GM12875 (cell line): ENCODE measurements at regions not wholly inside any gene's neighbourhood (a gene's known extent, or its start where the extent isn't known, plus 50 kb on each side); places are given as distances from the start of the nearest gene placed in this dataset.

Experiments used
- H3K4me3 ChIP-seq: one replicate; pipeline ENCODE4 v1.5.1; 2011; ENCODE audit warnings: low read depth, low read length, control low read depth
- TF ChIP-seq, protein P1 (sequence below): IDR thresholded peaks from 2 replicates; pipeline ENCODE4 v1.5.1; 2011; ENCODE audit warnings: low read depth, mild to moderate bottlenecking, control low read depth, inconsistent platforms, low read length, moderate library complexity, borderline replicate concordance; ENCODE audit not compliant: insufficient read depth

DNA sequence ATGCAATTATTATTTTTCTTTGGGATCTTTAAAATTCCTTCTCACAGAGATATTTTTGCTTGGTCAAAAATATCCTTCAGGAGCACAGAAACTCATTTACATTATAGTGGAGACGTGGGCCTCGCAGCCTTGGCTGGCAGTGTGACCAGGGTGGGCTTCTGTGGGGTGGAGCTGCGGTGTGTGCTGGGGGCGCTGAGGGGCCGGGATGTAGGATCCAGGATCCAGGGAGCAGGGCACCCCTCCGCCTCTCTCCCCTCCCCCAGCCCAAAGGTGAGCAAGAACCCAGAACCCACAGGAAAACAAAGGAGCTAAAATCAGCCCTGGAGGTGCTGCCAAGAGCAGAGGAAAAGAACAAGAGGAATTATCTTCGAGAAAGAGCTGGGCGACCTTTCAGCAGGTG, 79.1 kb upstream of the OLFM1 start:
- H3K4me3 ChIP-seq: no peak overlapping the region
- TF ChIP-seq, protein P1, sequence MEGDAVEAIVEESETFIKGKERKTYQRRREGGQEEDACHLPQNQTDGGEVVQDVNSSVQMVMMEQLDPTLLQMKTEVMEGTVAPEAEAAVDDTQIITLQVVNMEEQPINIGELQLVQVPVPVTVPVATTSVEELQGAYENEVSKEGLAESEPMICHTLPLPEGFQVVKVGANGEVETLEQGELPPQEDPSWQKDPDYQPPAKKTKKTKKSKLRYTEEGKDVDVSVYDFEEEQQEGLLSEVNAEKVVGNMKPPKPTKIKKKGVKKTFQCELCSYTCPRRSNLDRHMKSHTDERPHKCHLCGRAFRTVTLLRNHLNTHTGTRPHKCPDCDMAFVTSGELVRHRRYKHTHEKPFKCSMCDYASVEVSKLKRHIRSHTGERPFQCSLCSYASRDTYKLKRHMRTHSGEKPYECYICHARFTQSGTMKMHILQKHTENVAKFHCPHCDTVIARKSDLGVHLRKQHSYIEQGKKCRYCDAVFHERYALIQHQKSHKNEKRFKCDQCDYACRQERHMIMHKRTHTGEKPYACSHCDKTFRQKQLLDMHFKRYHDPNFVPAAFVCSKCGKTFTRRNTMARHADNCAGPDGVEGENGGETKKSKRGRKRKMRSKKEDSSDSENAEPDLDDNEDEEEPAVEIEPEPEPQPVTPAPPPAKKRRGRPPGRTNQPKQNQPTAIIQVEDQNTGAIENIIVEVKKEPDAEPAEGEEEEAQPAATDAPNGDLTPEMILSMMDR: no peak

- TF ChIP-seq, protein P1: no peak
- H3K4me3 ChIP-seq: no peak overlapping the region
These were observed 78.4 kb upstream of the OLFM1 start for GRCh38 chr9:135009051-135009560.

DNA sequence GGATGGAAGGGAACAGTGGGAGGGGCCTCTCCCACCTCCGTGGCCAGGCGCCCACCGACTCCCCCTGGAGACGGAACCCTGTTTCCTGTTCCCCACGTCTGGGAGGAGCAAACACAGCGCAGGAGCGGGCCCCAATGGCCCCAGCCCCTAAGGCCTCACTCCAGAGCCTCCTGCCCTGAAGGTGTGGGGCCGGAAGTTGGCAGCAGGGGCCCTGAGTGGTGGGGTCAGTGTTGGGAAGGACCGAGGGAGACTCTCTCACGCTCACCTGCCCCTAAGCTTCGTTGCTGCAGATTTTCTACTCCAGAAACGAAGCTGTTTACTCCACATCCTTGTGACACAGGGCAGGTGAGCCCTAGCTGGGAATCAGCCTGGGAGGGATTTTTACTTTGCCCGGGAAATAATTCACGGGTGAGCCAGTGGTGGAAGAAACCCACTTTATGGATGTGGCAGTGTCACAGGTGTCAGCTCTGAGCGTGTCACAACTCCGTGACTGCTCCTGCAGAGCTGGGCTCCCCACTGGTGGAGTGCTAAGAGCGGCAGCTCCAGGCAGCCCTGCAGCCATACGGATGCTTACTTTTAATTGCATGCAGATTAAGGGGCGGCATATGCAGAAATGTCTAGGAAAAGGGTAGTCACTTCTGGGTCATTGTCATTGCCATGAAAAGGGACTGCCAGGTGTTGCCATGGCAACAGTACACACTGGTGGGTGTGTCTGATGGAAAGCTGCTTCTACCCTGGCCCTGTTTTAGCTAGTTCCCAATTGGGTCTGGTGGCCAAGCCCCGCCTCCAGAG, 77.5 kb upstream of the OLFM1 start:
- no peak overlapping the region for H3K4me3 ChIP-seq
- TF ChIP-seq, protein P1: no peak

DNA sequence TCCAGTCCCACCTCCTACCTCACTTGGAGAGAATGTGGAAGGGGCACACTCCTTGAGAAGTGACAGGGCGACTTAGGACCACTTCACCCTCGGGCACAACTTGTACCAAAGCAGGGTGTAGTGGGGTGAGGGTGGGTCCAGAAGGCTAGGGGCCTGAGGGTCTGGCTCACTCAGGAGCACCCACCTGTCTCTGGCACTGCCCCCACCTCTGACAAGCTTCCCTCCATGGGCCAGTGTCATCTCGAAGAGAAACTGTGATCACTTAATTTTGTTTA, 76.9 kb upstream of the OLFM1 start:
- TF ChIP-seq, protein P1: no peak
- no peak overlapping the region for H3K4me3 ChIP-seq

GRCh38 chr9:135010921-135011320, 76.5 kb upstream of the OLFM1 start:
- no peak overlapping the region for H3K4me3 ChIP-seq
- TF ChIP-seq, protein P1: no peak

- no peak overlapping the region for H3K4me3 ChIP-seq
- TF ChIP-seq, protein P1: no peak
These were observed 75.3 kb upstream of the OLFM1 start for GRCh38 chr9:135012166-135012565.

DNA sequence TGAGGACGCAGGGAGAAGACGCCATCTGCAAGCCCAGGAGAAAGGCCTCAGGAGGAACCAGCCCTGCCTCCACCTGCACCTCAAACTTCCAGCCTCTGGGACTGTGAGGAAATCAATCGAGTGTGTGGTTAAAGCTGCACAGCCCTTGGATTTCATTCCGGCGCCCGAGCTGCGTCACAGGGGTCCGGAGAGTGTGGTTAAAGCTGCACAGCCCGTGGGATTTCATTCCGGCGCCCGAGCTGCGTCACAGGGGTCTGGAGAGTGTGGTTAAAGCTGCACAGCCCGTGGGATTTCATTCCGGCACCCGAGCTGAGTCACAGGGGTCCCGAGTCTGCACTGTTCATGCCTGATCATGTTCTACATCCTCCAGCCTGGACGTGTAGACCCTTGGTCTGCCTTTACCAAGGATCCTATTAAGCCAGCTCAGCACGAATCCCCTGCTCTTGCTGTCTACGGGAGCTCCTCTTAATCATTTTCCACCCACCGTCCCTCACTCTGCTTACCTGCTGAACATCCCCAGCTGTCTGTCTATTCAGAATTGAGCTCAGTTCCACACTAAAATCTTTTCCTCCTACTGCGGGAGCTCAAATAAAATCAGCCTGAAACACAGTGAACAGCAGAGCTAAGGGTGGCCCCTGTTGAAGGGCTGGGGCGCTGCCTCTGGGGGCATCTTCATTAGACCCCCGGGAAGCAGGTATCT, 73.0 kb upstream of the OLFM1 start:
- H3K4me3 ChIP-seq: no peak overlapping the region

More for the DNA sequence above, 73.0 kb upstream of the OLFM1 start:
- TF ChIP-seq, protein P1: no peak
